IMR-90 (cell line): ENCODE measurements at regions not wholly inside any gene's neighbourhood (a gene's known extent, or its start where the extent isn't known, plus 50 kb on each side); places are given as distances from the start of the nearest gene placed in this dataset.

Experiments used
- ATAC-seq: fragments of 200-7000 bp; cut with Tn5 transposase; 2 replicates; pipeline ENCODE4 v1.9.1; 2020; ENCODE audit warnings: low read depth, mild to moderate bottlenecking, moderate library complexity
- BruUV-seq: library from RNA; stranded (reverse); fragments of 400-500 nt; replicated peaks from 2 replicates; lab custom pipeline; 2021; lab: Mats Ljungman, UMichigan
- CTCF ChIA-PET: fragments of 300-600 bp; formaldehyde crosslinking; extraction: SDS; loops from one replicate; lab custom pipeline; 2021; ENCODE audit warnings: antibody characterized with exemption; lab: Yijun Ruan, JAX
- POLR2A ChIA-PET: fragments of 300-600 bp; sonication (Branson Sonifier 250); formaldehyde crosslinking; loops from one replicate; lab custom pipeline; 2022; ENCODE audit warnings: antibody characterized with exemption; ENCODE audit not compliant: unreplicated experiment; lab: Charles Lee
- DNase-seq: peaks from one replicate; pipeline ENCODE4 v3.0.0; 2013
- H2AFZ ChIP-seq: replicated peaks from 2 replicates; pipeline ENCODE3; 2013; ENCODE audit warnings: low read length, mild to moderate bottlenecking; ENCODE audit not compliant: poor library complexity
- H2AK5ac ChIP-seq: 2 replicates; pipeline ENCODE4 v1.6.1; 2013; ENCODE audit warnings: low read depth, low read length, inconsistent platforms
- H2AK9ac ChIP-seq: replicated peaks from 2 replicates; pipeline ENCODE3; 2013; ENCODE audit warnings: mild to moderate bottlenecking, low read depth, low read length, moderate library complexity; ENCODE audit not compliant: poor library complexity
- H2BK120ac ChIP-seq: 2 replicates; pipeline ENCODE4 v1.6.1; 2013; ENCODE audit warnings: low read depth, low read length, inconsistent platforms
- H2BK15ac ChIP-seq: 3 replicates; pipeline ENCODE4 v1.6.1; 2013; ENCODE audit warnings: low read depth, low read length, inconsistent platforms
- H2BK20ac ChIP-seq: 2 replicates; pipeline ENCODE4 v1.6.1; 2013; ENCODE audit warnings: low read depth, mild to moderate bottlenecking, inconsistent platforms, low read length, moderate library complexity
- H2BK5ac ChIP-seq: 2 replicates; pipeline ENCODE4 v1.6.1; 2013; ENCODE audit warnings: mild to moderate bottlenecking, low read depth, low read length, inconsistent platforms; ENCODE audit not compliant: poor library complexity, severe bottlenecking
- H3K14ac ChIP-seq: replicated peaks from 2 replicates; pipeline ENCODE4 v1.6.1; 2013; ENCODE audit warnings: low read depth, low read length, inconsistent platforms
- H3K18ac ChIP-seq: 2 replicates; pipeline ENCODE4 v1.6.1; 2013; ENCODE audit warnings: low read depth, low read length, control low read depth
- H3K23ac ChIP-seq: 2 replicates; pipeline ENCODE4 v1.6.1; 2013; ENCODE audit warnings: low read depth, low read length, inconsistent platforms
- H3K27ac ChIP-seq: 2 replicates; pipeline ENCODE4 v1.5.1; 2013; ENCODE audit warnings: mild to moderate bottlenecking, control low read depth, low read length; ENCODE audit not compliant: insufficient read depth
- H3K27me3 ChIP-seq: 2 replicates; pipeline ENCODE4 v1.6.1; 2013; ENCODE audit warnings: low read length; ENCODE audit not compliant: control insufficient read depth, insufficient read depth
- H3K36me3 ChIP-seq: 2 replicates; pipeline ENCODE4 v1.6.1; 2013; ENCODE audit warnings: low read length, mixed read lengths; ENCODE audit not compliant: control insufficient read depth, insufficient read depth
- H3K4ac ChIP-seq: 2 replicates; pipeline ENCODE4 v1.6.1; 2013; ENCODE audit warnings: low read depth, low read length, inconsistent platforms
- H3K4me1 ChIP-seq: 2 replicates; pipeline ENCODE4 v1.6.1; 2013; ENCODE audit warnings: low read length, mixed read lengths; ENCODE audit not compliant: control insufficient read depth, insufficient read depth
- H3K4me2 ChIP-seq: 2 replicates; pipeline ENCODE4 v1.6.1; 2013; ENCODE audit warnings: low read depth, mild to moderate bottlenecking, control low read depth, low read length, moderate library complexity
- H3K4me3 ChIP-seq: 2 replicates; pipeline ENCODE4 v1.5.1; 2013; ENCODE audit warnings: low read depth, mild to moderate bottlenecking, control low read depth, low read length, moderate library complexity; ENCODE audit not compliant: insufficient read depth
- H3K56ac ChIP-seq: 2 replicates; pipeline ENCODE4 v1.6.1; 2013; ENCODE audit warnings: low read length, inconsistent platforms; ENCODE audit not compliant: insufficient read depth; ENCODE audit errors: extremely low read depth
- H3K79me1 ChIP-seq, 2 experiments: 2 replicates each; pipeline ENCODE4 v1.6.1; 2013; ENCODE audit warnings: low read length in 2 of 2, inconsistent platforms in 1 of 2, low read depth in 1 of 2
- H3K9ac ChIP-seq: 2 replicates; pipeline ENCODE4 v1.6.1; 2013; ENCODE audit warnings: low read depth, low read length, control low read depth
- H3K9me1 ChIP-seq: 2 replicates; pipeline ENCODE4 v1.6.1; 2013; ENCODE audit warnings: low read length, inconsistent platforms; ENCODE audit not compliant: insufficient read depth
- H3K9me3 ChIP-seq: 2 replicates; pipeline ENCODE4 v1.6.1; 2013; ENCODE audit warnings: low read length; ENCODE audit not compliant: control insufficient read depth, insufficient read depth
- H4K20me1 ChIP-seq: 2 replicates; pipeline ENCODE4 v1.6.1; 2013; ENCODE audit warnings: low read length, inconsistent platforms; ENCODE audit not compliant: insufficient read depth
- H4K5ac ChIP-seq: 2 replicates; pipeline ENCODE4 v1.6.1; 2013; ENCODE audit warnings: mild to moderate bottlenecking, low read depth, low read length, control low read depth
- H4K8ac ChIP-seq, 2 experiments: 2 replicates each; pipeline ENCODE4 v1.6.1; 2013; ENCODE audit warnings: low read depth in 2 of 2, low read length in 2 of 2, control low read depth in 1 of 2, inconsistent platforms in 1 of 2
- H4K91ac ChIP-seq: 2 replicates; pipeline ENCODE4 v1.6.1; 2013; ENCODE audit warnings: low read depth, low read length, inconsistent platforms; ENCODE audit not compliant: insufficient read depth
- BHLHE40 ChIP-seq: fragments of 150-350 bp; IDR thresholded peaks from 2 replicates; pipeline ENCODE4 v1.6.1; 2016; ENCODE audit warnings: mild to moderate bottlenecking, low read depth, low read length
- CEBPB ChIP-seq: IDR thresholded peaks from 2 replicates; pipeline ENCODE4 v1.6.1; 2012; ENCODE audit warnings: low read depth, low read length, improper control_type of control experiment
- CHD1 ChIP-seq: IDR thresholded peaks from 2 replicates; pipeline ENCODE4 v1.6.1; 2012; ENCODE audit warnings: low read depth, low read length, improper control_type of control experiment
- CTCF ChIP-seq: conservative IDR thresholded peaks from 2 replicates; pipeline ENCODE4 v1.5.1; 2012; ENCODE audit warnings: mild to moderate bottlenecking, low read depth, low read length, improper control_type of control experiment
- ELK1 ChIP-seq: fragments of 150-350 bp; IDR thresholded peaks from 2 replicates; pipeline ENCODE4 v1.6.1; 2016; ENCODE audit warnings: low read depth, mild to moderate bottlenecking, low read length, moderate library complexity, borderline replicate concordance
- MAFK ChIP-seq: IDR thresholded peaks from 2 replicates; pipeline ENCODE4 v1.6.1; 2012; ENCODE audit warnings: low read depth, low read length, improper control_type of control experiment
- MAZ ChIP-seq: IDR thresholded peaks from 2 replicates; pipeline ENCODE4 v1.6.1; 2012; ENCODE audit warnings: low read depth, mild to moderate bottlenecking, low read length, improper control_type of control experiment, moderate library complexity, borderline replicate concordance
- MXI1 ChIP-seq: IDR thresholded peaks from 2 replicates; pipeline ENCODE4 v1.6.1; 2012; ENCODE audit warnings: low read depth, mild to moderate bottlenecking, low read length, moderate library complexity, borderline replicate concordance
- NFE2L2 ChIP-seq: fragments of 150-350 bp; IDR thresholded peaks from 2 replicates; pipeline ENCODE4 v1.6.1; 2016; ENCODE audit warnings: low read depth, mild to moderate bottlenecking, low read length
- POLR2A ChIP-seq: IDR thresholded peaks from 2 replicates; pipeline ENCODE4 v1.6.1; 2012; ENCODE audit warnings: mild to moderate bottlenecking, low read depth, low read length
- RAD21 ChIP-seq: IDR thresholded peaks from 2 replicates; pipeline ENCODE4 v1.6.1; 2012; ENCODE audit warnings: low read length, improper control_type of control experiment
- SMC3 ChIP-seq: fragments of 150-350 bp; IDR thresholded peaks from 2 replicates; pipeline ENCODE4 v1.6.1; 2016; ENCODE audit warnings: low read depth, mild to moderate bottlenecking, antibody characterized with exemption, low read length, moderate library complexity
- USF2 ChIP-seq: fragments of 150-350 bp; IDR thresholded peaks from 2 replicates; pipeline ENCODE4 v1.6.1; 2017; ENCODE audit warnings: mild to moderate bottlenecking, antibody characterized with exemption, low read length, low read depth
- WGBS, 2 experiments: methylation state at CpG; one replicate each; pipeline versions ENCODE4 v1.1.5 to v1.1.7; 2013; ENCODE audit warnings: missing lambda C conversion rate in 2 of 2; ENCODE audit not compliant: insufficient read length in 1 of 2; ENCODE audit errors: extremely low coverage in 2 of 2; 5-methylcytosine and 5-hydroxymethylcytosine counted together
- dilution Hi-C: fragments of 300-500 bp; cut with HindIII; formaldehyde crosslinking; loops from one replicate; pipeline ENCODE4 v1.14.3; 2018; ENCODE audit warnings: low sequenced_read_pairs; ENCODE audit not compliant: unreplicated experiment
- in situ Hi-C: fragments of 300-500 bp; cut with MboI; formaldehyde crosslinking; loops from 3 replicates; pipeline ENCODE4 v1.14.3; 2019; ENCODE audit warnings: low sequenced_read_pairs, inconsistent platforms, mixed read lengths
- intact Hi-C: fragments of 100-400 bp; cut with micrococcal nuclease; formaldehyde crosslinking; loops from 2 replicates; pipeline ENCODE4 v1.10.0; 2022

- WGBS, 2 experiments, result no CpG with 5 or more reads among the region's 7 CpGs
- peak overlapping the region; percentile 70 for H2AFZ ChIP-seq
- H3K79me1 ChIP-seq, result peaks cover 0 to 25% of the 10 kb centered on the region in 2 experiments; a peak in 2 of 4 replicates
- peak; percentile 86 for ATAC-seq
- intact Hi-C loops, result no loop called here
- H3K18ac ChIP-seq, result no peak overlapping the region
- peak overlapping the region; percentile 81; the same call in 2 of the 3 replicates for H2BK15ac ChIP-seq
- H3K9me1 ChIP-seq, result peaks cover 29% of the 10 kb centered on the region
- no peaks in the 10 kb centered on the region for H3K9me3 ChIP-seq
- in situ Hi-C loops, result no loop called here
- H3K14ac ChIP-seq, result peak overlapping the region; percentile 87; the same call in 1 of the 2 replicates
- peak overlapping the region; percentile 85 for H2BK20ac ChIP-seq
- dilution Hi-C loops, result no loop called here
- H2BK120ac ChIP-seq, result peak overlapping the region; percentile 90
- no peaks in the 10 kb centered on the region for H4K20me1 ChIP-seq
- H4K5ac ChIP-seq, result no peak overlapping the region
- H4K8ac ChIP-seq, result peak overlapping the region; percentile 46 to 84; a peak in 2 of 4 replicates
- no peak overlapping the region; the same call in 1 of the 2 replicates for H3K23ac ChIP-seq
- no peak overlapping the region for H3K4me3 ChIP-seq
- TF ChIP-seq MXI1 (no peak), CTCF (no peak), RAD21 (no peak), USF2 (no peak), ELK1 (no peak), NFE2L2 (no peak), CHD1 (no peak), CEBPB (no peak), MAFK (no peak), SMC3 (no peak), POLR2A (no peak), MAZ (no peak), BHLHE40 (no peak)
- no peak overlapping the region for H3K9ac ChIP-seq
- BruUV-seq, result no TSS peak
- DNase-seq, result peak; percentile 34
- H3K27ac ChIP-seq, result no peak overlapping the region; the same call in 1 of the 2 replicates
- peak overlapping the region; percentile 58 for H2BK5ac ChIP-seq
- peaks cover 9% of the 10 kb centered on the region for H3K4me1 ChIP-seq
- H2AK9ac ChIP-seq, result peak overlapping the region; percentile 70
- no peaks in the 10 kb centered on the region for H3K27me3 ChIP-seq
- H2AK5ac ChIP-seq, result peak overlapping the region; percentile 98
- H3K36me3 ChIP-seq, result no peaks in the 10 kb centered on the region
- H3K4me2 ChIP-seq, result peak overlapping the region; percentile 62
- ChIA-PET CTCF (no interaction called here), POLR2A (no interaction called here)
- peak overlapping the region; percentile 90 for H3K4ac ChIP-seq
- H3K56ac ChIP-seq, result peak overlapping the region; percentile 29; the same call in 1 of the 2 replicates
- H4K91ac ChIP-seq, result peak overlapping the region; percentile 77
Observed at GRCh38 chr16:86946396-86946795, 368.0 kb downstream of the FOXL1 start.
